ENCODE measurements at regions not wholly inside any gene's neighbourhood (a gene's known extent, or its start where the extent isn't known, plus 50 kb on each side); places are given as distances from the start of the nearest gene placed in this dataset.

DNA sequence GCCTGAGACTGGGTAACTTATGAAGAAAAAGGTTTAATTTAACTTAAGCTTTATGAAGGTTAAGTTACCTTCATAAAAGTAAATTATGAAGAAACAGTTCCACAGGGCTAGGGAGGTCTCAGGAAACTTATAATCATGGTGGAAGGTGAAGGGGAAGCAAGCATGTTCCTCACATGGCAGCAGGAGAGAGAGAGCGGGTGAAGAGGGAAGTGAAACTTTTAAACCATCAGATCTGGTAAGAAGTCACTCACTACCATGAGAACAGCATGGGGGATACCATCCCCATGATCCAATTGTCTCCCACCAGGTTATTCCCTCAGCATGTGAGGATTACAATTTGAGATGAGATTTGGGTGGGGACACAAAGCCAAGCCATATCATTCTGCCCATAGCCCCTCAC is 944.7 kb upstream of the NDST4 start:
- no peak overlapping the region for H4K8ac ChIP-seq (ENCODE audit: low read depth in 2 of 2, low read length in 2 of 2)
- H2AFZ ChIP-seq (replicated peaks; ENCODE audit: low read length, poor library complexity) = no peak overlapping the region
- no peak overlapping the region for H4K5ac ChIP-seq (ENCODE audit: low read depth, low read length)
- DNase-seq (no peak), ATAC-seq (ENCODE audit: low read depth) (no peak)
- no peak overlapping the region for H3K27ac ChIP-seq (ENCODE audit: insufficient read depth, low read length)
- ChIA-PET CTCF (no interaction called here), POLR2A (ENCODE audit: unreplicated experiment) (no interaction called here)
- no peak overlapping the region for H2BK120ac ChIP-seq (ENCODE audit: low read depth, low read length)
- in situ Hi-C loops (cut with MboI; ENCODE audit: low sequenced_read_pairs) = no loop called here
- dilution Hi-C loops (cut with HindIII; ENCODE audit: low sequenced_read_pairs, unreplicated experiment) = no loop called here
- no peak overlapping the region for H3K4me2 ChIP-seq (ENCODE audit: low read depth, low read length)
- H3K18ac ChIP-seq (ENCODE audit: low read depth, low read length) = no peak overlapping the region
- H3K4ac ChIP-seq (ENCODE audit: low read depth, low read length) = no peak overlapping the region
- H3K9me1 ChIP-seq (ENCODE audit: insufficient read depth, low read length) = no peaks in the 10 kb centered on the region
- H3K14ac ChIP-seq (replicated peaks; ENCODE audit: low read depth, low read length) = no peak overlapping the region
- no peak overlapping the region for H3K9ac ChIP-seq (ENCODE audit: low read depth, low read length)
- no peak overlapping the region for H3K56ac ChIP-seq (ENCODE audit: extremely low read depth, insufficient read depth, low read length)
- H3K79me1 ChIP-seq (ENCODE audit: low read depth in 1 of 2, low read length in 2 of 2) = no peaks in the 10 kb centered on the region
- intact Hi-C loops (cut with micrococcal nuclease) = no loop called here
- H4K91ac ChIP-seq (ENCODE audit: insufficient read depth, low read depth, low read length) = no peak overlapping the region
- no peak overlapping the region for H3K4me3 ChIP-seq (ENCODE audit: insufficient read depth, low read depth, low read length)
- no peaks in the 10 kb centered on the region for H4K20me1 ChIP-seq (ENCODE audit: insufficient read depth, low read length)
- H3K36me3 ChIP-seq (ENCODE audit: control insufficient read depth, insufficient read depth, low read length) = no peaks in the 10 kb centered on the region
- no peaks in the 10 kb centered on the region for H3K27me3 ChIP-seq (ENCODE audit: control insufficient read depth, insufficient read depth, low read length)
- no TSS peak for BruUV-seq (replicated peaks)
- H2AK9ac ChIP-seq (replicated peaks; ENCODE audit: low read depth, low read length, poor library complexity) = no peak overlapping the region
- H3K4me1 ChIP-seq (ENCODE audit: control insufficient read depth, insufficient read depth, low read length) = no peaks in the 10 kb centered on the region
- no CpG with 5 or more reads among the region's 1 CpG for WGBS, 2 experiments (ENCODE audit: extremely low coverage in 2 of 2, insufficient read length in 1 of 2)
- H2AK5ac ChIP-seq (ENCODE audit: low read depth, low read length) = no peak overlapping the region
- H3K23ac ChIP-seq (ENCODE audit: low read depth, low read length) = no peak overlapping the region
- no peak overlapping the region for H2BK5ac ChIP-seq (ENCODE audit: low read depth, low read length, poor library complexity, severe bottlenecking)
- H2BK15ac ChIP-seq (ENCODE audit: low read depth, low read length) = no peak overlapping the region
- TF ChIP-seq ELK1 (IDR thresholded peaks at IDR 0.05; ENCODE audit: borderline replicate concordance, low read depth, low read length) (no peak), RCOR1 (IDR thresholded peaks at IDR 0.05; ENCODE audit: insufficient replicate concordance, low read length) (no peak), SMC3 (IDR thresholded peaks at IDR 0.05; ENCODE audit: low read depth, low read length) (no peak)
- no peaks in the 10 kb centered on the region; the same call in 1 of the 2 replicates for H3K9me3 ChIP-seq (ENCODE audit: control insufficient read depth, insufficient read depth, low read length)
- no peak overlapping the region for H2BK20ac ChIP-seq (ENCODE audit: low read depth, low read length)

Data from IMR-90 (cell line).